AG04450 (cell line): ENCODE measurements at regions not wholly inside any gene's neighbourhood (a gene's known extent, or its start where the extent isn't known, plus 50 kb on each side); places are given as distances from the start of the nearest gene placed in this dataset.

ENCODE experiments used
- CTCF ChIA-PET: fragments of 300-600, 350-600 bp; formaldehyde crosslinking; extraction: SDS; loops from one replicate; lab custom pipeline; 2022; ENCODE audit warnings: antibody characterized with exemption, inconsistent platforms; lab: Charles Lee
- POLR2A ChIA-PET: fragments of 350-600 bp; formaldehyde crosslinking; extraction: SDS; loops from one replicate; lab custom pipeline; 2021; ENCODE audit warnings: antibody characterized with exemption, inconsistent platforms; lab: Yijun Ruan, JAX
- DNase-seq: peaks from one replicate; pipeline ENCODE4 v3.0.0-alpha.2; 2011; ENCODE audit warnings: low read depth, low spot score
- H3K27ac ChIP-seq: one replicate; pipeline ENCODE4 v1.5.1; 2012; ENCODE audit warnings: low read depth, low read length, control low read depth
- H3K27me3 ChIP-seq: one replicate; pipeline ENCODE4 v1.6.0; 2012; ENCODE audit warnings: low read length; ENCODE audit not compliant: control insufficient read depth, insufficient read depth
- H3K4me3 ChIP-seq: 2 replicates; pipeline ENCODE4 v1.5.1; 2011; ENCODE audit warnings: mild to moderate bottlenecking, low read depth, low read length, control low read depth
- H3K9me3 ChIP-seq: 2 replicates; pipeline ENCODE4 v1.5.1; 2012; ENCODE audit warnings: low read length; ENCODE audit not compliant: control insufficient read depth, insufficient read depth
- TF ChIP-seq, protein P1 (sequence below): IDR thresholded peaks from 2 replicates; pipeline ENCODE4 v1.5.1; 2011; ENCODE audit warnings: low read depth, low read length, control low read depth, inconsistent platforms

- ChIA-PET POLR2A (no interaction called here), CTCF (interaction anchor here (1.1 to 1.9 kb wide), 3 partner anchors 12 to 17 kb away, joined by 3 to 9 read pairs (median 8); no protein-coding TSS in a partner anchor)
- Histone ChIP-seq H3K9me3 (no peaks in the 10 kb centered on the region; the same call in 1 of the 2 replicates), H3K27me3 (no peaks in the 10 kb centered on the region), H3K4me3 (no peak overlapping the region), H3K27ac (no peak overlapping the region)
- DNase-seq, result no peak
- TF ChIP-seq, protein P1, sequence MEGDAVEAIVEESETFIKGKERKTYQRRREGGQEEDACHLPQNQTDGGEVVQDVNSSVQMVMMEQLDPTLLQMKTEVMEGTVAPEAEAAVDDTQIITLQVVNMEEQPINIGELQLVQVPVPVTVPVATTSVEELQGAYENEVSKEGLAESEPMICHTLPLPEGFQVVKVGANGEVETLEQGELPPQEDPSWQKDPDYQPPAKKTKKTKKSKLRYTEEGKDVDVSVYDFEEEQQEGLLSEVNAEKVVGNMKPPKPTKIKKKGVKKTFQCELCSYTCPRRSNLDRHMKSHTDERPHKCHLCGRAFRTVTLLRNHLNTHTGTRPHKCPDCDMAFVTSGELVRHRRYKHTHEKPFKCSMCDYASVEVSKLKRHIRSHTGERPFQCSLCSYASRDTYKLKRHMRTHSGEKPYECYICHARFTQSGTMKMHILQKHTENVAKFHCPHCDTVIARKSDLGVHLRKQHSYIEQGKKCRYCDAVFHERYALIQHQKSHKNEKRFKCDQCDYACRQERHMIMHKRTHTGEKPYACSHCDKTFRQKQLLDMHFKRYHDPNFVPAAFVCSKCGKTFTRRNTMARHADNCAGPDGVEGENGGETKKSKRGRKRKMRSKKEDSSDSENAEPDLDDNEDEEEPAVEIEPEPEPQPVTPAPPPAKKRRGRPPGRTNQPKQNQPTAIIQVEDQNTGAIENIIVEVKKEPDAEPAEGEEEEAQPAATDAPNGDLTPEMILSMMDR, result no peak
These were observed 362.7 kb downstream of the REEP3 start for GRCh38 chr10:63883861-63884260.

DNA sequence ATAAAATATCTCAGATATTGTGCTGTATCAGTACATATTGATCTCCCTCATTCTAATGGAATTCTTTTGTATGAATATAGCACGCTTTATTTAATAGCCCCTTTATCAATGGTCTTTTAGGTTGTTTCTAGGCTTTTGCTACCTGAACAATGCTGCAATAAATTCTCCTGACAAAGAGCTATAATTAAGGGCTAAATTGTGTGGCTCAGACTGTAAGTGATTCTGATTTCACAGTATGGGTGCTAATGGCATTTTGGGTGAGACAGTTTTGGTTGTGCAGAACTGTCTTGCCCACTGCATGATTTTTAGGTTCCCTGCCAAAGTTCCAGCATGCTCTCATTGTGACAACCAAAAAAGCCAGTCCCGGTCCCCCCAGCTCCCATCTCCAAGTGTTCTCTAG is 363.2 kb downstream of the REEP3 start:
- H3K27me3 ChIP-seq, result no peaks in the 10 kb centered on the region
- H3K27ac ChIP-seq, result no peak overlapping the region
- TF ChIP-seq, protein P1, result no peak
- H3K9me3 ChIP-seq, result no peaks in the 10 kb centered on the region; the same call in 1 of the 2 replicates
- H3K4me3 ChIP-seq, result no peak overlapping the region
- DNase-seq, result no peak
- CTCF ChIA-PET, result interaction anchor here (0.6 to 1.9 kb wide), 2 partner anchors 12 to 18 kb away, joined by 3 to 8 read pairs; no protein-coding TSS in a partner anchor
- POLR2A ChIA-PET, result no interaction called here

DNA sequence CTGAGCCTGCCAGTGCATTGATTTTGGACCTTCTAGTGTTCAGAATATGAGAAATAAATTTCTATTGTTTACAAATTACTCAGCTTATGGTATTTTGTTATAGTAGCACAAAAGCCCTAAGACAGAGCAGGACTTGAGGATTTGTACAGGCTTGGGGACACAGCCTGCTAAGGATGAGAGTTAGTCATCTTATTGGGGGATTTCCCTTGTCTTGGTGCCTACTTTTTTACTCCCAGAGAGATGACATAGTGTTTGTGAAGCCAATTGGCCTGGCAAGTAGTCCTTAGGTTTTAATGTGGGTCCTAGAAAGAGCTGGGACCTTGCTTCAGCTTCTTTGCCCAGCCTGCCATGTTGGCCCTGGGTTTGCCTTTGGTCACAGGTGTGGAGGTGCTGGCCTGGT is 364.0 kb downstream of the REEP3 start:
- Histone ChIP-seq H3K4me3 (no peak overlapping the region), H3K27ac (no peak overlapping the region), H3K27me3 (no peaks in the 10 kb centered on the region), H3K9me3 (no peaks in the 10 kb centered on the region; the same call in 1 of the 2 replicates)
- DNase-seq, result no peak
- TF ChIP-seq, protein P1, result no peak
- ChIA-PET CTCF (interaction anchor here (1.9 kb wide), 1 partner anchor 13 kb away, joined by 8 read pairs; no protein-coding TSS in a partner anchor), POLR2A (no interaction called here)

DNA sequence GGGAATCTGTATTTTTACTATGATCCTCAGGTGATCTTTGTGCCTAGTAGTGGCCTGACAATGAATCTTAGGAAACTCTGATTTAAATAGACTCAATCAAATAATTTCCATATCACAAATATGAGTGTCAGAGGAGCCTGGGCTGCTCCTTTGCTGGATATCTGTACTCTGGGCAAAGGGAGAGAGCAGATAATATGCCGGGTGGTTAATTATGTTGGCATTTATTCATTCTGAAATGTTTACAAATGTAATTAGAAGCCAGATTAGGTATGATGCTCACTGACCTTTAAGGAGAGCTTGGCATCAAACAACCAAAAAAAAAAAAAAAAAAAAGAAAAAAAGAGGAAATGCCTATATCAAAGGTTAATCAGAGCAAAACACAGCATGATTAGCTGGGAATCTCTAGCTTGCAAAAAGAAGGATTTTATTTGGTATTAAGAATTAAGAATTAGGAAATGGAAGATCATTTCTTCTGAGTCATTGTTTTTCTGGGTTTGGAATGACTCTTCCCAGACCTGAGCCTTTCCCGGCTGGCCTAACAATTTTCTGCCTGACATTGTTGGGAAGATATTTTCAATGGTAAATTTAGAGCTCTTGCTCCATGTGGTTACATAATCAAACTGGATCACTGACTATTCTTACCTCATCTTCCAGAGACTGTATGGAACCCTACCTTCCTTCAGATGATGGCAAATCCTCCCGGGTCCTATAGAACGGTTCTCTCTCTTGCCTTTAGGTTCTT is 365.3 kb downstream of the REEP3 start:
- TF ChIP-seq, protein P1, result no peak
- DNase-seq, result no peak
- CTCF ChIA-PET, result interaction anchor here (0.6 kb wide), 2 partner anchors 14 to 34 kb away, joined by 3 to 5 read pairs; no protein-coding TSS in a partner anchor

DNA sequence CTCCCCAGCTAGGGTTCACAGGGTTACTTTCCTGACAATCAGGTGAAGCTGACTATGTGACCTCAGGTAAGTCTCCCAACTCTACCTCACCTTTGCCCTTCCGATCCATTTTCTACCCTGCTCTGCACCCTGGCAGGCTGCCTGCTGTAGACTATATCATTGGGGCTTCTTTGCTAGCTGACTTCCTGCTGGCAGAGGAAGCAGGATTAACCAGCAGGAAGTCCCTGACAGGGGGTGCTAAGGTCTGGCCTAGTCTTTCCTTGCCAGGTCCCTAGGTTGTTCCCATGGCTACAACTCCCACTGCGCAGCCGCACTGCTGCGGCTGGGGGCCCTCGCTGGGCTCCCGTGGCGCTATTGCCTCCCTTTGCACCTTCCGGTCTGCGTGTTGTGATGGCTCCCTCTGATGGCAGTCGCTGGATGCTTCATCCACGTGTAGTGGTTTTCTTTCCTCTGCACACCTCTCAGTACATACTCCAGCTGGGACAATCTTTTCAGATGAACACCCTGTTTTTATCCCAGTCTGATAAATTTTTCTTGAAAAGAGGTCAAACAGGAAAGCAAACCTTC is 365.9 kb downstream of the REEP3 start:
- TF ChIP-seq, protein P1, result 0 out of 2 replicates have a peak, but pooled peaks have one; percentile 4
- POLR2A ChIA-PET, result no interaction called here
- Histone ChIP-seq H3K27ac (no peak overlapping the region), H3K4me3 (no peak overlapping the region), H3K27me3 (no peaks in the 10 kb centered on the region), H3K9me3 (no peaks in the 10 kb centered on the region; the same call in 1 of the 2 replicates)
- DNase-seq, result no peak
- CTCF ChIA-PET, result interaction anchor here (0.6 kb wide), 1 partner anchor 14 kb away, joined by 3 read pairs; no protein-coding TSS in a partner anchor

More for the DNA sequence above, 365.3 kb downstream of the REEP3 start:
- POLR2A ChIA-PET, result no interaction called here
- Histone ChIP-seq H3K27me3 (no peaks in the 10 kb centered on the region), H3K4me3 (no peak overlapping the region), H3K9me3 (no peaks in the 10 kb centered on the region; the same call in 1 of the 2 replicates), H3K27ac (no peak overlapping the region)
